Astrocyte (in vitro differentiated cells and primary cell): ENCODE measurements at regions not wholly inside any gene's neighbourhood (a gene's known extent, or its start where the extent isn't known, plus 50 kb on each side); places are given as distances from the start of the nearest gene placed in this dataset.

Experiments
- EZH2 ChIP-seq: IDR thresholded peaks from 2 replicates; pipeline ENCODE4 v1.6.1; 2012; ENCODE audit warnings: mild to moderate bottlenecking, low read length, inconsistent platforms; ENCODE audit not compliant: insufficient read depth
- TF ChIP-seq, protein P1 (sequence below): IDR thresholded peaks from 2 replicates; pipeline ENCODE4 v1.5.1; 2011; ENCODE audit warnings: low read depth, mild to moderate bottlenecking, inconsistent platforms, low read length, moderate library complexity; ENCODE audit not compliant: insufficient read depth

DNA sequence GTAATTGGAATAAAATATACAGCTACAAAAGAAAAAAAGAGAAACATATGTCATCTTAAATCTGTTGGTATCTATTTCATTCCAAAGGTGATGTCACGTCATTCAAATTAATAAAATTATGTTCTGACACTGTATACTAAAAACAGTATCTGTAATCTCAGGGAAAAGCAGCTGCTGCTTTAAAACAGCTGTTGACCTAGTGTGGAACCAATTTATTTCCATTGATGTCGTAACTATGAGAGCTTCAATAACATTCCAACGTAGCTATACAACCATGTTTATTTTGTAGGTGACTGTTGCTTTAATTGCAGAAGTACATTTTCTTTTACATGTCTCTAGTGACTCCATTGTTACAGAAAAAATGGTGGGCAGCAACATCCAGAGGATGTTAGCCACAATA, 571.7 kb downstream of the RPS29 start:
- TF ChIP-seq, protein P1, sequence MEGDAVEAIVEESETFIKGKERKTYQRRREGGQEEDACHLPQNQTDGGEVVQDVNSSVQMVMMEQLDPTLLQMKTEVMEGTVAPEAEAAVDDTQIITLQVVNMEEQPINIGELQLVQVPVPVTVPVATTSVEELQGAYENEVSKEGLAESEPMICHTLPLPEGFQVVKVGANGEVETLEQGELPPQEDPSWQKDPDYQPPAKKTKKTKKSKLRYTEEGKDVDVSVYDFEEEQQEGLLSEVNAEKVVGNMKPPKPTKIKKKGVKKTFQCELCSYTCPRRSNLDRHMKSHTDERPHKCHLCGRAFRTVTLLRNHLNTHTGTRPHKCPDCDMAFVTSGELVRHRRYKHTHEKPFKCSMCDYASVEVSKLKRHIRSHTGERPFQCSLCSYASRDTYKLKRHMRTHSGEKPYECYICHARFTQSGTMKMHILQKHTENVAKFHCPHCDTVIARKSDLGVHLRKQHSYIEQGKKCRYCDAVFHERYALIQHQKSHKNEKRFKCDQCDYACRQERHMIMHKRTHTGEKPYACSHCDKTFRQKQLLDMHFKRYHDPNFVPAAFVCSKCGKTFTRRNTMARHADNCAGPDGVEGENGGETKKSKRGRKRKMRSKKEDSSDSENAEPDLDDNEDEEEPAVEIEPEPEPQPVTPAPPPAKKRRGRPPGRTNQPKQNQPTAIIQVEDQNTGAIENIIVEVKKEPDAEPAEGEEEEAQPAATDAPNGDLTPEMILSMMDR: no peak
- no peak for TF ChIP-seq EZH2
